Testis (tissue), 2 donors: ENCODE measurements at regions not wholly inside any gene's neighbourhood (a gene's known extent, or its start where the extent isn't known, plus 50 kb on each side); places are given as distances from the start of the nearest gene placed in this dataset.

Experiments used
- DNase-seq: peaks from one replicate; pipeline ENCODE4 v3.0.0-alpha.2; 2019
- H3K27ac ChIP-seq, 2 donors: fragments of 200-600 bp; sonication (generic); one replicate each; pipeline ENCODE4 v1.5.1; 2019
- H3K27me3 ChIP-seq: fragments of 200-600 bp; sonication (generic); one replicate; pipeline ENCODE4 v1.5.1; 2019
- H3K36me3 ChIP-seq: fragments of 200-600 bp; sonication (generic); one replicate; pipeline ENCODE4 v1.5.1; 2017; ENCODE audit warnings: low read depth; ENCODE audit errors: missing control alignments
- H3K4me1 ChIP-seq: fragments of 200-600 bp; sonication (generic); one replicate; pipeline ENCODE4 v1.5.1; 2019
- H3K4me3 ChIP-seq, 2 donors: fragments of 200-600 bp; sonication (generic); one replicate each; pipeline ENCODE4 v1.5.1; 2017 to 2019
- H3K9me3 ChIP-seq: fragments of 200-600 bp; sonication (generic); one replicate; pipeline ENCODE4 v1.5.1; 2017
- POLR2A ChIP-seq: fragments of 450-650 bp; IDR thresholded peaks from one replicate; pipeline ENCODE4 v1.6.1; 2017; ENCODE audit warnings: antibody characterized with exemption, mild to moderate bottlenecking, moderate library complexity
- WGBS, 2 donors: methylation state at CpG; one replicate each; pipeline ENCODE4 v1.1.5; 2018; 5-methylcytosine and 5-hydroxymethylcytosine counted together
- intact Hi-C: fragments of 100-400 bp; cut with DNase I; formaldehyde crosslinking; loops from one replicate; pipeline ENCODE4 v1.15.1; 2023; ENCODE audit warnings: low total_unique reads
- TF ChIP-seq, protein P1 (sequence below), 3 experiments: fragments of 450-650 bp in 2 of 3; fragments of 200-600 bp in 1 of 3; sonication (generic) in 1 of 3; IDR thresholded peaks; one replicate each; pipeline ENCODE4 v1.5.1; 2016 to 2019; ENCODE audit warnings: antibody characterized with exemption in 3 of 3, mild to moderate bottlenecking in 2 of 3, moderate library complexity in 1 of 3

DNA sequence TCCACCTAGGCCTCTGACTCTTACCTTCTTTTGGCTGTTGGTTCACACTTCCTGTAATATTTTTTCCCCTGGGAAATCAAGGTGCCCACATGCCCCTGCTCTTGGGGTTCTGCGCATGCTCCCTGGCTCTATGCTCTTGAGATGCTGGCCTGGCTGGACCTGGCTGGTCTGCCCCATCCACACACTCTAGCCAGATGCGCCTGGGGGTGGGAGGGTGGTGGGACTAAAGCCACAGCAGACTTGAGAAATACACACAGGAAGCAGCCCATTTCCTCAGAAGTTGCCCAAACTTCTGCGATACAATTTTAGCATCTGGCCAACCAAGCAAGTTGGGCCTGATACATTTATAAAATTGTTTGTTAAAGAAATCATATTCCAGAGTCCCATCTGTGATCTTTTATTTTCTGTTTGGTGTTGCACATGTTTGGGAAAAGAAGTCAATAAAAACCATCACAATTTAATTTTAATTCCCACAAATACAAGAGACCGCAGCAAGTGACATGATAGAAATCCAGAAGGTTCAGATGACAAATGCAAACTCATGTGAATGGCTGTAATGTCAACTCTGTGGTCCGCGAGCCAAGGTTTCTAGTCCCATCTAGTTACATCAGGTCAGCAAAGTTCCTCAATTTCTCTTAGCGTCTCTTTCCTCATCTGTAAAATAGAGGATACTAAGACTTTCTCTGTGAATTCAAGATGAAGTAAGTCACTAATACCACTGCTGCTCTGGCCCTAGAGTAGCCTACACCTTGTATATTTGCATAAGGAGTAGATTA is 55.9 kb upstream of the MEF2A start:
- intact Hi-C loops = no loop called here
- no peak for DNase-seq
- H3K27ac ChIP-seq = peak overlapping the region in 1 of 2 donors; percentile 36

DNA sequence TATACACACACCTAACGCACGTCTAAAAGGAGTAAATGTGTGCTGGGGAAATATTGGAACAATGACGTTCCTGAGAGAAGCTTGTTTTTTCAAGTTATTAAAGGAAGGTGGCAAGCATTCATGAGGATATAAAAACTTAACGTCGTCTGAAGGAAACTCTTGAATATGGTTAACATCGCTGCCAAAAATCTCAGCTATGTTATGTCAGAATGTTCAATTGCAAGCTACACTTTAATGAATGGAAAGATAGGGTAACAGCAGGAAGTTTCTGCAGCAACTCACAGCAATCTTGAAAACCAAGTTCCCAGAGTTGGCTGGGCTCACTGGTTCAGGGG is 54.3 kb upstream of the MEF2A start:
- TF ChIP-seq, protein P1, sequence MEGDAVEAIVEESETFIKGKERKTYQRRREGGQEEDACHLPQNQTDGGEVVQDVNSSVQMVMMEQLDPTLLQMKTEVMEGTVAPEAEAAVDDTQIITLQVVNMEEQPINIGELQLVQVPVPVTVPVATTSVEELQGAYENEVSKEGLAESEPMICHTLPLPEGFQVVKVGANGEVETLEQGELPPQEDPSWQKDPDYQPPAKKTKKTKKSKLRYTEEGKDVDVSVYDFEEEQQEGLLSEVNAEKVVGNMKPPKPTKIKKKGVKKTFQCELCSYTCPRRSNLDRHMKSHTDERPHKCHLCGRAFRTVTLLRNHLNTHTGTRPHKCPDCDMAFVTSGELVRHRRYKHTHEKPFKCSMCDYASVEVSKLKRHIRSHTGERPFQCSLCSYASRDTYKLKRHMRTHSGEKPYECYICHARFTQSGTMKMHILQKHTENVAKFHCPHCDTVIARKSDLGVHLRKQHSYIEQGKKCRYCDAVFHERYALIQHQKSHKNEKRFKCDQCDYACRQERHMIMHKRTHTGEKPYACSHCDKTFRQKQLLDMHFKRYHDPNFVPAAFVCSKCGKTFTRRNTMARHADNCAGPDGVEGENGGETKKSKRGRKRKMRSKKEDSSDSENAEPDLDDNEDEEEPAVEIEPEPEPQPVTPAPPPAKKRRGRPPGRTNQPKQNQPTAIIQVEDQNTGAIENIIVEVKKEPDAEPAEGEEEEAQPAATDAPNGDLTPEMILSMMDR (IDR thresholded peaks at IDR 0.05) = no peak
- TF ChIP-seq POLR2A = no peak
- intact Hi-C loops = no loop called here
- Histone ChIP-seq H3K9me3 (no peaks in the 10 kb centered on the region), H3K36me3 (no peaks in the 10 kb centered on the region), H3K27me3 (no peaks in the 10 kb centered on the region), H3K4me1 (peaks cover 12% of the 10 kb centered on the region), H3K27ac (no peak overlapping the region), H3K4me3 (no peak overlapping the region)
- 41 to 48% methylated on average over 6 of the region's 6 CpGs for WGBS, 2 donors
- no peak for DNase-seq

More for the DNA sequence above, 55.9 kb upstream of the MEF2A start:
- no peak for TF ChIP-seq POLR2A
- TF ChIP-seq, protein P1 (IDR thresholded peaks at IDR 0.05) = no peak
- 77 to 87% methylated on average over 5 to 7 of the region's 7 CpGs for WGBS, 2 donors
- Histone ChIP-seq H3K4me3 (no peak overlapping the region), H3K4me1 (peaks cover 12% of the 10 kb centered on the region), H3K36me3 (no peaks in the 10 kb centered on the region), H3K27me3 (no peaks in the 10 kb centered on the region), H3K9me3 (no peaks in the 10 kb centered on the region)

DNA sequence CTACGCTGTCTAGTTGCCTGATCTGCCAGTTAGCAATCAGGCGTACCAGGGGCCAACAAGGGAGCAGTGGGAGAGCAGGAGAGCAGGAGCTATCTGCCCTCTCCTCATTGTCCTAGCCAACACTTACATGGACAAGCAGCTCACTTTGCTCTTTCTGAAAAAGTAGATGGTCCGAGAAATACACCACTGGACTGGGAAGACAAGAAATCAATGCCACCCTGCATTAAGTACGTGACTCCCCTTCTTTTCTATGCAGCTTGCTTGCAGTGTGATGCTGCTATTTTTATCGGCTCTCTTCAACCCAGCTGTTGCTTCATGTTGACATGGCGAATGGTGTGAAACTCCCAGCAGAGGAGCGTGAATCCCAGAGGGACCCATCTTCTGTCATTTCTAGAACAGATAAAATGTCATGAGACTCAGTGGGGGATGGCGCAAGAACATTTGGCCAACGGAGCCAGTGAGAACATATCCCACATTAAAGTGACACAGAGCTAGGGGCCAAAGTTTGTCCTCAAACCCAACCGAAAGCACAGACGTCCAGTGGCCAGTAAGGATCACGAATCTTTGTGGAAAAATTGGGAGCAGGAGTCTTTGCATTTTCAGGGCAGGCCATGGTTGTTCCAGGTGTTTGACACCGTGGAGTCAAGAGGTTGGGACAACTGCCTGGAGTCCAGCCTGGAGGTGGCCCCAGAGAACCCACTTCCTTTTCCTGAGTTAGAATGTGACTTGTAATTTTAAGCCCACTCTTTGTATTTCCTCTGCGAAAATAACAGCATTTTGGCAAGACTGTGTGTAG is 53.7 kb upstream of the MEF2A start:
- Histone ChIP-seq H3K36me3 (no peaks in the 10 kb centered on the region), H3K4me1 (peaks cover 7% of the 10 kb centered on the region), H3K27me3 (no peaks in the 10 kb centered on the region), H3K9me3 (no peaks in the 10 kb centered on the region), H3K4me3 (no peak overlapping the region), H3K27ac (no peak overlapping the region)
- 76 to 79% methylated on average over 14 of the region's 14 CpGs for whole genome bisulfite sequencing, 2 donors
- TF ChIP-seq, protein P1 (IDR thresholded peaks at IDR 0.05) = no peak
- no peak for TF ChIP-seq POLR2A
- intact Hi-C loops = no loop called here
- no peak for DNase-seq

DNA sequence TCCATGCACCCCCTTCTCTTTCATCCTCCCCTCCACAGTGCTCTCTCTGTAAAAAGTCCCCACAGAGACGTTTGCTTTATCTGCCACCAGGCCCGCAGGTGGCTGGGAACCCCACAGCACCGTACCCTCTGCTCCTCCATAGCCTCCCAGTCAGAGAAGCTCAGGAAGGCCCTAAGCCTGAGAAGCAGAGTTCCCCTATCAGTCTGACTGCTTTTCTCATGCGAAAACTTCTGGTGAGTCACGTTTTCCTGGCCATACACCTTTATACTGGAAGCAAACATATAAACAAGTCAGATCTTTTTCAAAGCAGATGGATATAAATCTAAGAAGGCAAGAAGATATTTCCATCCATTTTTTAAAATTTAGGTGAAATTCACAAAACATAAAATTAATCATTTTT is 51.5 kb upstream of the MEF2A start:
- Histone ChIP-seq H3K27me3 (no peaks in the 10 kb centered on the region), H3K27ac (no peak overlapping the region), H3K4me1 (no peaks in the 10 kb centered on the region), H3K9me3 (no peaks in the 10 kb centered on the region), H3K4me3 (no peak overlapping the region), H3K36me3 (no peaks in the 10 kb centered on the region)
- intact Hi-C loops = no loop called here
- WGBS, 2 donors = 84 to 88% methylated on average over 5 of the region's 5 CpGs
- TF ChIP-seq POLR2A = no peak
- TF ChIP-seq, protein P1 (IDR thresholded peaks at IDR 0.05) = no peak
- no peak for DNase-seq
